ENCODE measurements at regions not wholly inside any gene's neighbourhood (a gene's known extent, or its start where the extent isn't known, plus 50 kb on each side); places are given as distances from the start of the nearest gene placed in this dataset.

- Mint-ChIP-seq H3K4me3 (ENCODE audit: unreplicated experiment) (no peak overlapping the region), H3K27me3 (ENCODE audit: insufficient read depth, unreplicated experiment) (no peaks in the 10 kb centered on the region), H3K36me3 (ENCODE audit: insufficient read depth, unreplicated experiment) (no peaks in the 10 kb centered on the region), H3K27ac (ENCODE audit: low read depth, unreplicated experiment) (no peak overlapping the region), H3K4me1 (ENCODE audit: insufficient read depth, unreplicated experiment) (no peaks in the 10 kb centered on the region), H3K9me3 (ENCODE audit: unreplicated experiment) (no peaks in the 10 kb centered on the region)
- POLR2A ChIA-PET = no interaction called here
- no TSS peak for BruUV-seq (replicated peaks)
- no peak for DNase-seq (ENCODE audit: unreplicated experiment)
- TF ChIP-seq, protein P1, sequence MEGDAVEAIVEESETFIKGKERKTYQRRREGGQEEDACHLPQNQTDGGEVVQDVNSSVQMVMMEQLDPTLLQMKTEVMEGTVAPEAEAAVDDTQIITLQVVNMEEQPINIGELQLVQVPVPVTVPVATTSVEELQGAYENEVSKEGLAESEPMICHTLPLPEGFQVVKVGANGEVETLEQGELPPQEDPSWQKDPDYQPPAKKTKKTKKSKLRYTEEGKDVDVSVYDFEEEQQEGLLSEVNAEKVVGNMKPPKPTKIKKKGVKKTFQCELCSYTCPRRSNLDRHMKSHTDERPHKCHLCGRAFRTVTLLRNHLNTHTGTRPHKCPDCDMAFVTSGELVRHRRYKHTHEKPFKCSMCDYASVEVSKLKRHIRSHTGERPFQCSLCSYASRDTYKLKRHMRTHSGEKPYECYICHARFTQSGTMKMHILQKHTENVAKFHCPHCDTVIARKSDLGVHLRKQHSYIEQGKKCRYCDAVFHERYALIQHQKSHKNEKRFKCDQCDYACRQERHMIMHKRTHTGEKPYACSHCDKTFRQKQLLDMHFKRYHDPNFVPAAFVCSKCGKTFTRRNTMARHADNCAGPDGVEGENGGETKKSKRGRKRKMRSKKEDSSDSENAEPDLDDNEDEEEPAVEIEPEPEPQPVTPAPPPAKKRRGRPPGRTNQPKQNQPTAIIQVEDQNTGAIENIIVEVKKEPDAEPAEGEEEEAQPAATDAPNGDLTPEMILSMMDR (IDR thresholded peaks at IDR 0.05; ENCODE audit: unreplicated experiment) = no peak
- intact Hi-C loops (cut with micrococcal nuclease) = no loop called here
- CTCF ChIA-PET = no interaction called here
These were observed 267.5 kb downstream of the PIK3C3 start for GRCh38 chr18:42222557-42222956.

GRCh38 chr18:42228581-42228980, 273.5 kb downstream of the PIK3C3 start:
- Mint-ChIP-seq H3K4me3 (ENCODE audit: unreplicated experiment) (no peak overlapping the region), H3K36me3 (ENCODE audit: insufficient read depth, unreplicated experiment) (no peaks in the 10 kb centered on the region), H3K9me3 (ENCODE audit: unreplicated experiment) (no peaks in the 10 kb centered on the region), H3K27me3 (ENCODE audit: insufficient read depth, unreplicated experiment) (no peaks in the 10 kb centered on the region), H3K27ac (ENCODE audit: low read depth, unreplicated experiment) (no peak overlapping the region), H3K4me1 (ENCODE audit: insufficient read depth, unreplicated experiment) (no peaks in the 10 kb centered on the region)
- BruUV-seq (replicated peaks) = no TSS peak
- TF ChIP-seq, protein P1 (IDR thresholded peaks at IDR 0.05; ENCODE audit: unreplicated experiment) = no peak
- ChIA-PET CTCF (no interaction called here), POLR2A (no interaction called here)
- no peak for DNase-seq (ENCODE audit: unreplicated experiment)
- intact Hi-C loops (cut with micrococcal nuclease) = no loop called here

DNA sequence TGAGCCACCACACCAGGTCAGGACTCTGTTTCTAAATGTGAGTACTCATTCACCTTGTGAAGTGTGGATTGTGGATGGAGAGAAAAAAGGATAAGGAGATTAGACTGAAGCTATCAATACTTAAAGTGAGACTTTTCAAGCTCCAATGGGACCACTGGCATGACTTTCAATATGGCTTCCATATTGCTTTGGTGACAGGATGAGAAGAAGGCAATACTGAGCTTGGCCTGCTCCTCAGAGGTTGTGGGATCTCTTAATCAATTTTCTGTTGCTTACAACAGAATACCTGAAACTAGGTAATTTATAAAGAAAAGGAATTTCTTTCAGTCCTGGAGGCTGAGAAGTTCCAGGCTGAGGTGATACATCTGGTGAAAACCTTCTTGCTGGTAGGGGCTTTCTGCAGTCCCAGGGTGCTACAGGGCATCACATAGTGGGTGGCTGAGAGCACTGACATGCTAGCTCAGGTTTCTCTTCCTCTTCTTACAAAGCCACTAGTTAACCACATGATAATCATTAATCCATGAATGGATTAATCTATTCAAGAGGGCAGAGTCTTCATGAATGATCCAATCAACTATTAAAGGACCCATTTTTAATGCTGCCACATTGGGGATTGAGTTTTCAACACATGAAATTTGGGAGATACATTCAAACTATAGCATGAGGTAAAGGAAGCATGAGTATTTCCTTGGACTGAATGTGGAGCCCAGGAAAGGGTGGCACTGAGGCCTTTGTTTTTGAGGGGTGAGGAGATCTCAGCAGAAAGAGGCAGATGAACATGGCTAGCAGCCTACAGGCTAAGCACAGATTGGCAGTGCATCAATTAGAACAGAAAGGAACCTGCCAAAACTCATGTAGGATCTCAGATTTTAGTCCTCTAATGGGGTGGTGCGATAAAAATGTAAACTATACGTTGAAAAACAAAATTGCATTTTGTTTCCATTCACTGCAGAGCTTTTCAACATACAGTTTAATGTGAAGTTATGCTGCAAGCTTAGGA, 274.5 kb downstream of the PIK3C3 start:
- H3K27me3 Mint-ChIP-seq (ENCODE audit: insufficient read depth, unreplicated experiment) = no peaks in the 10 kb centered on the region
- POLR2A ChIA-PET = no interaction called here
- no peaks in the 10 kb centered on the region for H3K36me3 Mint-ChIP-seq (ENCODE audit: insufficient read depth, unreplicated experiment)
- H3K4me3 Mint-ChIP-seq (ENCODE audit: unreplicated experiment) = no peak overlapping the region
- H3K4me1 Mint-ChIP-seq (ENCODE audit: insufficient read depth, unreplicated experiment) = no peaks in the 10 kb centered on the region
- CTCF ChIA-PET = interaction anchor here (1.3 kb wide), 1 partner anchor 115 kb away, joined by 5 read pairs; no protein-coding TSS in a partner anchor
- BruUV-seq (replicated peaks) = no TSS peak
- TF ChIP-seq, protein P1 (IDR thresholded peaks at IDR 0.05; ENCODE audit: unreplicated experiment) = no peak
- H3K9me3 Mint-ChIP-seq (ENCODE audit: unreplicated experiment) = no peaks in the 10 kb centered on the region
- H3K27ac Mint-ChIP-seq (ENCODE audit: low read depth, unreplicated experiment) = no peak overlapping the region
- intact Hi-C loops (cut with micrococcal nuclease) = no loop called here
- DNase-seq (ENCODE audit: unreplicated experiment) = no peak

GRCh38 chr18:42230636-42231035, 275.6 kb downstream of the PIK3C3 start:
- no peaks in the 10 kb centered on the region for H3K27me3 Mint-ChIP-seq (ENCODE audit: insufficient read depth, unreplicated experiment)
- no peaks in the 10 kb centered on the region for H3K4me1 Mint-ChIP-seq (ENCODE audit: insufficient read depth, unreplicated experiment)
- CTCF ChIA-PET = interaction anchor here (0.6 to 1.3 kb wide), 2 partner anchors 8 to 116 kb away, joined by 3 to 5 read pairs; no protein-coding TSS in a partner anchor
- DNase-seq (ENCODE audit: unreplicated experiment) = no peak
- no peak overlapping the region for H3K27ac Mint-ChIP-seq (ENCODE audit: low read depth, unreplicated experiment)
- intact Hi-C loops (cut with micrococcal nuclease) = no loop called here
- TF ChIP-seq, protein P1 (IDR thresholded peaks at IDR 0.05; ENCODE audit: unreplicated experiment) = no peak
- H3K9me3 Mint-ChIP-seq (ENCODE audit: unreplicated experiment) = no peaks in the 10 kb centered on the region
- H3K36me3 Mint-ChIP-seq (ENCODE audit: insufficient read depth, unreplicated experiment) = no peaks in the 10 kb centered on the region
- no TSS peak for BruUV-seq (replicated peaks)
- H3K4me3 Mint-ChIP-seq (ENCODE audit: unreplicated experiment) = no peak overlapping the region
- POLR2A ChIA-PET = no interaction called here
